NCI-H2081 treated with DMSO at 0.1 percent for 48 hours (cell line): ENCODE measurements at regions not wholly inside any gene's neighbourhood (a gene's known extent, or its start where the extent isn't known, plus 50 kb on each side); places are given as distances from the start of the nearest gene placed in this dataset.
"Not testable (repeated sequence)": the region's sequence is repeated elsewhere in the genome, so short reads cannot be mapped to it uniquely, and the experiment has no call there.

Experiments
- DNase-seq: peaks from one replicate; lab custom pipeline; 2025; lab: John Stamatoyannopoulos, UW

GRCh38 chrX:125505207-125505606 lies 185.5 kb downstream of the TEX13C start:
- DNase-seq: no peak

GRCh38 chrX:125507119-125507518 lies 187.4 kb downstream of the TEX13C start:
- DNase-seq: no peak

- DNase-seq: no peak
Measured at GRCh38 chrX:125520029-125520428, 200.4 kb downstream of the TEX13C start.

GRCh38 chrX:125522752-125523151 lies 203.1 kb downstream of the TEX13C start:
- no peak for DNase-seq

GRCh38 chrX:125532411-125533089 lies 212.9 kb downstream of the TEX13C start:
- no peak for DNase-seq

- DNase-seq: no peak
Measured at GRCh38 chrX:125533352-125533751, 213.7 kb downstream of the TEX13C start.

GRCh38 chrX:125544031-125544660 lies 224.5 kb downstream of the TEX13C start:
- DNase-seq: no peak

GRCh38 chrX:125544856-125545255 lies 225.2 kb downstream of the TEX13C start:
- no peak for DNase-seq

GRCh38 chrX:125577479-125577878 lies 257.8 kb downstream of the TEX13C start:
- DNase-seq: no peak

GRCh38 chrX:125604448-125604847 lies 284.8 kb downstream of the TEX13C start:
- DNase-seq: no peak

- no peak for DNase-seq
Measured at GRCh38 chrX:125605145-125605544, 285.5 kb downstream of the TEX13C start.

GRCh38 chrX:125614591-125615343 lies 295.1 kb downstream of the TEX13C start:
- not testable (repeated sequence) for DNase-seq

- DNase-seq: no peak
Measured at GRCh38 chrX:125620715-125621587, 301.3 kb downstream of the TEX13C start.

- no peak for DNase-seq
Measured at GRCh38 chrX:125621588-125621927, 301.9 kb downstream of the TEX13C start.

- no peak for DNase-seq
Measured at GRCh38 chrX:125622899-125623298, 303.2 kb downstream of the TEX13C start.

GRCh38 chrX:125627676-125628075 lies 308.0 kb downstream of the TEX13C start:
- no peak for DNase-seq

- DNase-seq: no peak
Measured at GRCh38 chrX:125628435-125628834, 308.8 kb downstream of the TEX13C start.

GRCh38 chrX:125641405-125641804 lies 321.7 kb downstream of the TEX13C start:
- DNase-seq: no peak

- DNase-seq: no peak
Measured at GRCh38 chrX:125646195-125646594, 326.5 kb downstream of the TEX13C start.

GRCh38 chrX:125651426-125651825 lies 331.8 kb downstream of the TEX13C start:
- no peak for DNase-seq

- DNase-seq: no peak
Measured at GRCh38 chrX:125654501-125654900, 334.8 kb downstream of the TEX13C start.

GRCh38 chrX:125673758-125674157 lies 354.1 kb downstream of the TEX13C start:
- no peak for DNase-seq
